GM12864 (cell line): ENCODE measurements at regions not wholly inside any gene's neighbourhood (a gene's known extent, or its start where the extent isn't known, plus 50 kb on each side); places are given as distances from the start of the nearest gene placed in this dataset.

Experiments used
- DNase-seq: peaks from one replicate; pipeline ENCODE4 v3.0.0-alpha.2; 2011; ENCODE audit warnings: low read depth
- H3K4me3 ChIP-seq: 2 replicates; pipeline ENCODE4 v1.5.1; 2011; ENCODE audit warnings: mild to moderate bottlenecking, low read depth, low read length, control low read depth
- CTCF ChIP-seq: IDR thresholded peaks from 2 replicates; pipeline ENCODE4 v1.5.1; 2011; ENCODE audit warnings: low read depth, mild to moderate bottlenecking, moderate library complexity, low read length, control low read depth, inconsistent platforms; ENCODE audit errors: missing control alignments

DNA sequence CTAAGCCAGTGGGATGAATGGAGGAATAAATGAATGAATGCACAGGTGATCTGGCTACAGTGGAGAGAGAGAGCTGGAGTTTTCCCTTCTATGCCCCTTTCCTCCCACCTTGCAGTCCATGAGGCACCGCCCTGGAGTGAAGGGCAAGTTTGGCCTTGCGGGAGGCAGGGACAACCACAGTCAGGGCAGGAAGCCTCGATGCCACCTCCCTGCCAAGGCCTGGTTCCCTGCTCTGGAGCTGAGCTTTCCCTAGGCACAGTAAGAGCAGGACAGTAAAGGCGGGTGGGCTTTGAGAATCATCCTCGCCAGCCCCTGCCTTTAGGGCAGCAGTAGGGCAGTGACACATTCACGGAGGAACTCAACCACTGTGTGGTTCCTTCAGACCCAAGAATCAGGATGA lies 72.6 kb downstream of the RBFOX3 start:
- no peak for TF ChIP-seq CTCF
- H3K4me3 ChIP-seq, result no peak overlapping the region
- DNase-seq, result no peak

DNA sequence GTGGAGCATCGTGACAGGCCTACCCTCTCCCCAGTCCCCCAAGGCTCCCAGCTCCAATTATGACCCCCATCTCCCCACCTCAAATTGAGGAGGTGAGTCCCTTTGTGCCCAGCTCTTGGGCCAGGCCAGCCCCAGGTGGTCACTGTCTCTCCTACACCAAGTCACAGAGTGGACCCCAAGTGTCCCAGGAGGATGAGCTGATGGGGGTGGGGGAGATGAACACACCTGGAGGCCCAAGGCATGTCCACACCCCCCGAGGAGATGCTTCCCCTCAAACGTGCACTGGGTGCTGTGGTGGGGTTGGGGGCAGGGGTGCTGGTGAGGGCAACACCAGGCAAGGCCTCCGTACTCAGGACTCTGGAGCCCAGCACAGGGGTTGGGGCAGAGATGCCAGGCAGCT lies 73.2 kb downstream of the RBFOX3 start:
- DNase-seq, result no peak
- TF ChIP-seq CTCF, result no peak
- no peak overlapping the region for H3K4me3 ChIP-seq

DNA sequence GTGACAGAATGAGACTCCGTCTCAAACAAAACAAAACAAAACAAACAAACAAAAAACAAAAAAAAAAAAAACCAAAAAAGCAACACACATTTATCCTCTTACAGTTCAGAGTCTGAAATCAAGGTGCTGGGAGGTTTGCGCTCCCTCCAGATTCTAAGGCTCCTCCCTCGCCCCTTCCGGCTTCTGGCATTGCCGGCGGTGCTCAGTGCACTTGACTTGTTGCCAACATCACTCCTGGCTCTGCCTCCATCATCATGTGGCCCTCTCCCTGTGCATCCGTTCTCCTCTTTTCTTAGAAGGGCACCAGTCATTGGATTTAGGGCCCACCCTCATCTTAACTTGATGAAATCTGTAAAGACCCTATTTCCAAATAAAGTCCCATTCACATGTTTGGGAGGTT lies 73.8 kb downstream of the RBFOX3 start:
- TF ChIP-seq CTCF, result no peak
- DNase-seq, result no peak
- H3K4me3 ChIP-seq, result no peak overlapping the region

DNA sequence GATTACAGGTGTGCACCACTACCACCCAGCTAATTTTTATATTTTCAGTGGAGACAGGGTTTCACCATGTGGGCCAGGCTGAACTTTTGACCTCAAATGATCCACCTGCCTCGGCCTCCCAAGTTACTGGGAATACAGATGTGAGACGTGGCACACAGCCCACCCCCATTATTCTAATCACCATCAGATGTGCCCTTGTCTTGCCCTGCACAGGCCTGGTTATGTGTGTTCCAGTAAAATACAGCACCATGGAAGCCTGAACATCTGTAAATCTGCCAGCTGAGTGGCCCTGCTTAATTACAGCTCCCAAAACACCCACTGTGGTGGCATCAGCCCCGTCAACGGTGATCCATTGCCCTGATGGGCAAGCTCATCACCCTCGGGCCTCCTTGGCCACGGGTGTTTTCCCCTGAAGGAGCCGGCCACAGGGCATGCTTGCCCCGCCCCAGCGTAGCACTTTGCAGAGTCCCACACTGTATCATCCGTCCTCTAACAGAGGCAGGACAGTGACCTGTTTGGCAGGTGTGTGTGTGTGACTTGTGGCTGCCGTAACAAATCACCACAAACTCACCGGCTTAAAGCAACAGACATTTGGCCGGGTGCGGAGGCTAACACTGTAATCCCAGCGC lies 74.5 kb downstream of the RBFOX3 start:
- no peak overlapping the region for H3K4me3 ChIP-seq
- TF ChIP-seq CTCF, result no peak
- no peak for DNase-seq

DNA sequence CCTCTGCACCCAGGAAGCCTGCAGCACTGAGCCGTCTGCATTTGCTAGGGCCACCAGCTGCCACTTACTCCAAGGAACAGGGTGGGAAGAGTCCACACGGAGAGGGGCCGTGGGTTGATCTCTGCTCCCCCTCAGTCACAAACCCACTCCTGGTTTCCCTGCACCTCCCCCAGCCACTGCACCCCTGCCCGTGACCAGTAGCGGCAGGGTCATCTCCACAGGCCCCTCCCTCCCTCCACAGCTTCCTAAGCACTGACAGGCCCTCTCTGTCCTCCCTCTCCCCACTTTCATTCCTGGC lies 75.2 kb downstream of the RBFOX3 start:
- no peak overlapping the region for H3K4me3 ChIP-seq
- no peak for TF ChIP-seq CTCF
- no peak for DNase-seq

- DNase-seq, result no peak
- TF ChIP-seq CTCF, result no peak
- H3K4me3 ChIP-seq, result no peak overlapping the region
These were observed 75.8 kb downstream of the RBFOX3 start for GRCh38 chr17:79534851-79535727.

GRCh38 chr17:79534111-79534510 lies 76.7 kb downstream of the RBFOX3 start:
- H3K4me3 ChIP-seq, result no peak overlapping the region
- TF ChIP-seq CTCF, result no peak
- no peak for DNase-seq
